Hippocampal formation (tissue), 2 donors: ENCODE measurements at regions not wholly inside any gene's neighbourhood (a gene's known extent, or its start where the extent isn't known, plus 50 kb on each side); places are given as distances from the start of the nearest gene placed in this dataset.
A peak's percentile ranks its signal among the peaks of the same experiment; 100 is the strongest.
"Not testable (repeated sequence)": the region's sequence is repeated elsewhere in the genome, so short reads cannot be mapped to it uniquely, and the experiment has no call there.

Source experiments
- DNase-seq, 2 donors: peaks; one replicate each; lab custom pipeline; 2025; lab: John Stamatoyannopoulos, UW

- no peak for DNase-seq
These were observed 208.4 kb upstream of the ADAMTS3 start for GRCh38 chr4:72777436-72777835.

- no peak for DNase-seq
These were observed 201.7 kb upstream of the ADAMTS3 start for GRCh38 chr4:72770708-72771107.

- DNase-seq = no peak
These were observed 199.3 kb upstream of the ADAMTS3 start for GRCh38 chr4:72768364-72768763.

- no peak for DNase-seq
These were observed 198.7 kb upstream of the ADAMTS3 start for GRCh38 chr4:72767618-72768302.

GRCh38 chr4:72765788-72766187 lies 196.8 kb upstream of the ADAMTS3 start:
- not testable (repeated sequence) for DNase-seq

- peak in 1 of 2 donors; percentile 32 for DNase-seq
These were observed 192.5 kb upstream of the ADAMTS3 start for GRCh38 chr4:72761368-72762038.

- DNase-seq = not testable (repeated sequence)
These were observed 184.4 kb upstream of the ADAMTS3 start for GRCh38 chr4:72753414-72753813.

GRCh38 chr4:72744103-72744725 lies 175.2 kb upstream of the ADAMTS3 start:
- DNase-seq = no peak

GRCh38 chr4:72743078-72743477 lies 174.1 kb upstream of the ADAMTS3 start:
- DNase-seq = no peak

GRCh38 chr4:72715299-72715698 lies 146.3 kb upstream of the ADAMTS3 start:
- DNase-seq = no peak

- DNase-seq = no peak
These were observed 145.7 kb upstream of the ADAMTS3 start for GRCh38 chr4:72714482-72715279.

GRCh38 chr4:72712997-72713396 lies 144.0 kb upstream of the ADAMTS3 start:
- no peak for DNase-seq

GRCh38 chr4:72709475-72709874 lies 140.5 kb upstream of the ADAMTS3 start:
- DNase-seq = no peak

- no peak for DNase-seq
These were observed 137.7 kb upstream of the ADAMTS3 start for GRCh38 chr4:72706684-72707083.

GRCh38 chr4:72704925-72705640 lies 136.1 kb upstream of the ADAMTS3 start:
- not testable (repeated sequence) for DNase-seq

- no peak for DNase-seq
These were observed 133.9 kb upstream of the ADAMTS3 start for GRCh38 chr4:72702948-72703347.

- DNase-seq = peak in 1 of 2 donors; percentile 40
These were observed 133.2 kb upstream of the ADAMTS3 start for GRCh38 chr4:72701987-72702819.

- DNase-seq = no peak
These were observed 121.8 kb upstream of the ADAMTS3 start for GRCh38 chr4:72690771-72691170.

- DNase-seq = no peak
These were observed 120.9 kb upstream of the ADAMTS3 start for GRCh38 chr4:72689923-72690322.

GRCh38 chr4:72686390-72686789 lies 117.4 kb upstream of the ADAMTS3 start:
- DNase-seq = not testable (repeated sequence)

GRCh38 chr4:72679666-72680065 lies 110.6 kb upstream of the ADAMTS3 start:
- DNase-seq = no peak
